ENCODE measurements at regions not wholly inside any gene's neighbourhood (a gene's known extent, or its start where the extent isn't known, plus 50 kb on each side); places are given as distances from the start of the nearest gene placed in this dataset.

DNA sequence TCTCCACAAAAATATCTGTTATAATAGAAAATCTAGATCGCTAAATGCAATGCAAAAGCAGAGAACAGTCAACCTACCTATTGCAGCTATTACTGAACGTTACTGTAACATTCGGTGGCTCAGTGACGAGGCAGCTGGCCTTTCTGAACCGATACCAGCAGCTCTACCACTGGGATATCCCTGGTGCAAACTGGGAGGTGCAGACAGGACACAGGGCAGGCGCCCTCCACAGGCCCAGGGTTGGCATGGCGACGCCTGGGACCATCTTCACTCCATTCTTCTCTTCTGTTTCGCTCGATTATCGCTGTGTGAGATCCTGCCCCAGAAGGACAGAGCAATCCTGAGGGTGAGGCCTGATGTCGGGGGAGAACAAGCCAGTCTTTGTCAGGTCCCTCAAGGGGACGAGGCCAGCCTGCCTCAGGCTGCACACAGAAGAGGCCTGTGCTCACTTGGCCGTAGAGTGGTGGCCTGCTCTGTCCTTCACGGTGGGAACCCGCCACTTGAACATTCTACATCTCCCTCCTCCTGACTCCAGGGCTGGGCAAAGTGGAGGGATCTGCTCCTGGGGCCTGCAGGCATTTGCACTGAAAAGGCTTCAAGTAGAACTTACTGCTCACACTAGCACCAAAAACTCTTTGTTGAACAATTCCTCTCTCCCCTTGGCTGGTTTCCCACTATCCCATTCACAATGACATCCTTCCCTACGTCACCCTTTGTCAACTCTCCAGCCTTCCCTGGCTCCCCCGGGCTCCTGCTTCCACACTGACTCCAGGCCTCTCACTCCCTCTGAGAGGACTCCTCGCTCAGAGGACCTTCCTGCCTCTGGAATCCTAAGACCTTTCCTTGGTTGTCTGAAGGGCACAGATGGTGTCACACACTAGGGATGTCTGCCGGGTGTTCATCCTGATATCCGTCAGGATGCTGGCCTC is 49.7 kb downstream of the CYRIA start:
- no peak overlapping the region for H3K27ac ChIP-seq
- DNase-seq (ENCODE audit: low read depth, low spot score) = no peak

DNA sequence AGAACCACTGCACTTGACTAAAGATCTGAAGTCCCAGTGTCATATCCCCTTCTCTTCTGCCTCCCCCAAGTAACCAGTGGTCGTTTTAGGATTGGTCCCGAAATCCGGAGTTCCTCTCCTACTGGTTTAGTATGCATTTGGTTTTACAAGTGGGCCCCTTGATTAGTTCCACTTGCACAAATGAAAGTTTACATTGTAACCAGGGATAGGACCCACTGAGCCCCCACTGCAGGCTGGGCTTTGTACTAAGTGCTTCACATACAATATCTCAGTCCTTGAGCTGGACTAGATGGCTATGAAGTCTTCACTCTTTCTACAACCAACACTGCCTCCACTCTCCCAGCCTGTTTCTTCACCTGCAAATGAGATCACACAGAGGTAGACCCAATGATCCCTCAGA is 50.4 kb downstream of the CYRIA start:
- no peak for DNase-seq (ENCODE audit: low read depth, low spot score)
- H3K27ac ChIP-seq = no peak overlapping the region

DNA sequence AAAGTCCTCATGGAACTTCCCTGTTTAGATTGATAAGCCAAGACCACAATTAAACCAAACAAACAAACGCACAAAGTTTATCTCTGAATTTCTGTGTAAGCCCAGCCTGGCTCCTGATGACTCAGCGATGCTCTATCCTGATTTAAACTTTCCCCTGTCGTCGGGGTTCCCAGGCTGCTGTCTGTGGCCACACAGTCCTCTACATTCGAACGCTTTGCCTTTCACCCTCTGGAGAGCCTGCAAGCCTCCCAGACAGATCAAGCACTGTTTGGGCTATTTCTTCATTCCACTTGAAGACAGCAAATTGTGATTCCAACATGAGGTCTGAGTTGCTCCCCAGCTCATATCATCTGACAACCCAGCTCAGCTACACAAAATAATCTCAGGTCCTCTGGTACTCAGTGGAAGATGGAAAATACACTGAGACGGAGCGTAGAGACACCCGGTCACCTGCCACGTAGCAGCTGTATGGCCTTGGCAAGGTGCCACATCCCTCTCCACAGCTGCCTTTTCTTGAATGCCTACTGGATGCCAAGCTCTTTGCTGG is 51.2 kb downstream of the CYRIA start:
- H3K27ac ChIP-seq = no peak overlapping the region
- DNase-seq (ENCODE audit: low read depth, low spot score) = no peak

DNA sequence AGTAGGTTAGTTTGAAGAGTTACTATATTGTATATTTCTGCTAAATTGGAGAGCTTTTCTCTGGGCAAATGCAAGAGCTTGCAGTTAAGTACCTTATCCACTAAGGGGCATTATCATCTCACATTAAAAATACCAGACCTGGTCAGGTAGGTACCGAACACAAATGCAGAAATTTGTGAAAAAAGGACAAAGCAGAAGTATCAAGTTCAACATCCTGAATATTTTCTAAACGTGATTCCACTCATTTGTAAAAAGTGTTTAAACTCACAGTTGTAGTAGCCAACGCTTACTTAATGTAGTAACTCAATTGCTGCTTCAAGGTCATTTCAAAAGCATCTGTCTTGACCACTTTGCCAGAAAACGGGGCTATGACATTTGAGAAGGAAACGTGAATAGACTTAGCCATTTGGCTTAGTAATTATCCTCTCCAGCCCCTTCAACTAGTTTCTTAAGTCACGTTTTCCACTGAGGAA is 52.1 kb downstream of the CYRIA start:
- H3K27ac ChIP-seq = no peak overlapping the region
- no peak for DNase-seq (ENCODE audit: low read depth, low spot score)

DNA sequence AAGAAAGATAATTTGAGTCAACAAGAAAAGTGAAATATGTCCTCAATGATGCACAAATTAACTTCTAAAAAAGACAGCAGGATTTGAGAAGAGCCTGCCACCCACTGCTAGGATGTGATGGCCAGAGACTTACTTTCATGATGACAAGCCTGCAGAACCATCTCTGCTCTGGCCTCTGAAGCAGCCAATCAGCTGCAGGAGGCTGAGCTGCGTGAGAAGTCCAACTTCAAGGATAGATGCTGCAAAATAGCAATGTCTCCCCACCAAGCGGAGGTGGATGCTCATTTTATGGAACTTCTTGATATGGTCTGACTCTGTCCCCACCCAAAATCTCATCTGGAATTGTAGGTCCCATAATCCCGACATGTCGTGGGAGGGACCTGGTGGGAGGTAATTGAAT is 53.1 kb downstream of the CYRIA start:
- no peak overlapping the region for H3K27ac ChIP-seq
- no peak for DNase-seq (ENCODE audit: low read depth, low spot score)

DNA sequence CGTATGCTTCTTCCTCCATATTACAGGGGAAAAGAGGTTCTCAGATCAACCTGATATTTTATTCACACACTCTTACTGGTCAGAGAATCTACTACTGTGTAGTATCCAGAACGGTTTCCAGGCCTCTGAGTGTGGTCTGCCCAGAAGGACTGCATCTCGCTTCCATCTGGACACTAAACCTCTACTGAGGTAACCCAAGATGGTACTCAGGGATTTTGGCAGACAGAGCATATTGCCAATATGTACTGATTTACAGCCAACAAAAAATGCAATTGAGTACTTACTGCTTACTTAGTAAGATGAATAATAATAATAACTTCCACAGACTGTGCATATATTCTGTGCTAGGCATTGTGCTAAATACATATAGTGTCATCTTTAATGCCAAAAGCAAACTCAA is 55.8 kb downstream of the CYRIA start:
- DNase-seq (ENCODE audit: low read depth, low spot score) = no peak
- H3K27ac ChIP-seq = no peak overlapping the region

DNA sequence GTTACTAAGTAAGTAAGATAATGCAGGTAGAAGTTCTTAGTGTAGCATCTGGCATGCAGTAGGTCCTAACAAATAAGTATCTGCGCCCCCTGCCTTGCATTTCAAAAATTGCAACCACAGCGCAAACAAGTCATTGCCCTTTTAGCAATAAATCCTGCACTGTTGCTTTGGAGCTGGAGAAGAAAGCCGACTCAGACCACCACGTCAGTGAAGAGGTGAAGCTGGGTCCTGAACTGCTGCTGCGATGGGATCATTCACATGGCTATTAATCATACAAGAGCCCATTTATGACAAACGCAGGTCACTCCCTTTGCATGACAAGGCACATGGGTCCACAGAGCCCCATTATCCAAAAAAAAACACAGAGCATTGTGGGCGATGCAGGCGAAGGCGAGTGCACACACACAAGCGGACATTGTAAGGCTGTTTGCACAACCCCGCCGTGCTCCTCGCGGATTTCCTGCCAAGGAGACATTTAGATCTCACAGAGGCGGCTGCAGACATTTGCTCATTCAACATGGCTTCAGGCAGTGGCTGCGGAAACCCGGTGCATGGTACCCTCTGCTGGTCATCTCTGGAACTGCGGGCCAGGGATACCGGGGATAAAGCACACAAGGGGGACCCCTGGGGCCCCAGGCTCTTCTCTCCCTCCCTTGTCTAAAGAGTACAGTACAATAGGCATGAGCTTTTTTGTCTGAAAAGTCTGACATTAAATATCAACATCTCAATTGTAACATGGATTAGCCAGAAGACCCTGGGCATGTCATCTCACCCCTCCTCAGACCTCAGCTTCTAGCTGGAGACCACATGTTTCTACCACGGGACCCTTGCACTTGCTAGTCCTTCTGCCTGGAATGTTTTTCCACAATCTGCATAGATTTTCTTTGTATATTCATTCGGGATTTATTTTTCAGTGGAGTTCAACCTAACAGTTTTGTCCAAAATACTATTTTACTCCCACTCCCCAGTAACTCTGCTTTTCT is 56.7 kb downstream of the CYRIA start:
- no peak overlapping the region for H3K27ac ChIP-seq
- peak; percentile 24 for DNase-seq (ENCODE audit: low read depth, low spot score)

DNA sequence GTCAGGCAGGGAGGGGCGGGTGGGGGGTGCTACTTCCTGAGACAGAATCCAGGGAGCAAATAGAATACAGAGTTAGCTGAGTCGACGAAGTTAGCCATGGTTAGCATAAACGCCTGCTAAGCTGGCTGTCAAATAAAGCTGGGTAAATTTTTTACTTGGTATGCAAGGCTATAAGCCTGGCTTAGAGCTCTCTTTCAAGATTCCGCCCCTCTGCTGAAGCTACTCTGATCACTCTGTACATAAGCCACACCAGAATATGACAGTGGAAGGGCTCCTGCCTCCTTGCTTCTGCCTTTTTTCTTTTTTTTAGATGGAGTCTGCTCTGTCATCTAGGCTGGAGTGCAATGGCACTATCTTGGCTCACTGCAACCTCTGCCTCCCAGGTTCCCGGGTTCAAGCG is 58.3 kb downstream of the CYRIA start:
- H3K27ac ChIP-seq = no peak overlapping the region

DNA sequence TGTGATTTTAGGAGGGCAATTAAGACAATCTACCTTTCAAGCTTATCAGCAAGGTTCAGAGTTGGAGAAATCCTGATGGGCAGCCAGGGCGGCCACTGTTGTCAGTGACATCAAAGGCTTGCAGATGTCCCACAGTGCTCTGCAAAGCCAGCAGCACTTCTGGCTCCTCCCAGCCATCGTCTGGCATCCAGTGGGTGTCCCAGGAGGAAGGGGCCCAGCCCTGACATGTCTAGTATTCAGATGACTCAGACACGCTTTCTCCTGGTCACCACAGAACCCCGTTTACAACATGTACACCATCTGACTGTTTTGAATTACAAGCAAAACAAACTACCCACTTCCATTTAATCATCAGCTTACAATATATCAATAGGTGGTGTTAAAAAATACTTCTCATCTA is 61.4 kb downstream of the CYRIA start:
- no peak overlapping the region for H3K27ac ChIP-seq
- peak; percentile 56 for DNase-seq (ENCODE audit: low read depth, low spot score)

More for the DNA sequence above, 58.3 kb downstream of the CYRIA start:
- DNase-seq (ENCODE audit: low read depth, low spot score) = no peak

DNA sequence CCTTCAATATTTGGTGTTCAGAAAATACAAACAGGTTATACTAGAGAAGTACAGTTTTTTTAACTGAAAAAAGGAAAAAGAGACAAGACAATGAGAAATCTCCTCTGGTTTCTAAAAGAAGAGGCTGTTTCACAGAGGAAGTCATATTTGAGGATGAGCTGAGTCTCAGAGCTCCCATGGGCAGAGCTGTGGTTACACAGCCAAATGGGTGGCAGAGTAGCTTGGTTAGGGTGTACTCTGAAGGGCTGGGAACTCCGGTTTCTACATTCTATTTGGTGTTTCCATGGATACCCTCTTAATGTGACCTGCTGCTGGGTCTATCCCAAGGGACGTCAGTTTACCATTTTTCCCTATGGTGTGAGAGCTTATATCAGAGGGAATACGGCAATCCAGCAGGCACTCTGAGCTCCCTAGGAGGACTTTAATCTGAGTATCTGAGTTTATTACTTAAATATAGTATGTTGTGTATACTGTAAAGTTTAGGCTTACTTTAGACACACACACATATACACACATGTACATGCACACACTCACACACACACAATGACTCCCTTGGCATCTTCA is 74.2 kb downstream of the CYRIA start:
- no peak overlapping the region for H3K27ac ChIP-seq
- no peak for DNase-seq (ENCODE audit: low read depth, low spot score)

DNA sequence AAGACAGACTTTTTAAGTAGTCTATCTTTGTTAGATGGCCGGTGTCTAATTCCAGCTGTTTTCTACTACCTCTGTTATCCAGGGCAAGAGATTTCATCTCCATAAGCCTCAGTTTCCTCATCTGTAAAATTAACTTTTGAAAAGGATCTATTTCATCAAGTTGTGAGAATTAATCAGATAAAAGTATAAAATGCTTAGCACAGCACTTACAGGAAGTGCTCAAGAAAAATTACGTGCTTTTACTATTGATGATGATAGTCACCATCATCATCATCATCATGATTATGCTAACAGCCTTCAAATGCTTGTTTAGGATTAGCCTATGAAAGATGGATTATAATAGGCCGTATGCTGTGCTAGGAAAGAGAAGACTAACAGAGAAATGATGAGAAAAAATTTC is 76.2 kb downstream of the CYRIA start:
- no peak overlapping the region for H3K27ac ChIP-seq
- DNase-seq (ENCODE audit: low read depth, low spot score) = no peak

DNA sequence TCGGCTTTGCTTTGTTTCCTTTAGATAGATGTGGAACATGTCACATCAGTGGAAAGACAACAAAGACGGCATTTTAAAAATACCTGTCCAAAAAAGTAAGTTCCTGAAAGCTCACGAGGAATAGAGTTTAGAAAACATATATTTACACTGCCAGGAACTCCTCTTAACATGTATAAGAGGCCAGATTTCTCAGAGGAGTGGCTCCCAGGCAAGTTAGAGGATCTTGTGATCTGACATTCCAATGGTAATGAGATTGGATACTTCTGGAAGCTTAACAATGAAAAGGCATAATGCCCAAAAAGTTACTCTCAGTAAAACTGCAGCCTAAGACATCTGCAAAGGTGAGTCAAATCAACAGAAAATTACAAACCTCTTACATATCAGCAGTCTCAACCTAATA is 77.1 kb downstream of the CYRIA start:
- no peak overlapping the region for H3K27ac ChIP-seq
- DNase-seq (ENCODE audit: low read depth, low spot score) = no peak

DNA sequence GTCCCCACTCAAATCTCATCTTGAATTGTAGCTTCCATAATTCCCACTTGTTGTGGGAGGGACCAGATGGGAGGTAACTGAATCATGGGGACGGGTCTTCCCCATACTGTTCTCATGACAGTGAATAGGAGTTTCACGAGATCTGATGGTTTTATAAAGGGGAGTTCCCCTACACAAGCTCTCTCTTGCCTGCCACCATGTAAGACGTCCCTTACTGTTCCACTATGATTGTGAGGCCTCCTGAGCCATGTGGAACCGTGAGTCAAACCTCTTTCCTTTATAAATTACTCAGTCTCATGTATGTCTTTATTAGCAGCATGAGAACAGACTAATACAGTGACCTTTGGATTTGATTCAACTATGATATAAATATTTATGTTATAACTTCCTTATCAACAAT is 78.0 kb downstream of the CYRIA start:
- DNase-seq (ENCODE audit: low read depth, low spot score) = no peak
- no peak overlapping the region for H3K27ac ChIP-seq

DNA sequence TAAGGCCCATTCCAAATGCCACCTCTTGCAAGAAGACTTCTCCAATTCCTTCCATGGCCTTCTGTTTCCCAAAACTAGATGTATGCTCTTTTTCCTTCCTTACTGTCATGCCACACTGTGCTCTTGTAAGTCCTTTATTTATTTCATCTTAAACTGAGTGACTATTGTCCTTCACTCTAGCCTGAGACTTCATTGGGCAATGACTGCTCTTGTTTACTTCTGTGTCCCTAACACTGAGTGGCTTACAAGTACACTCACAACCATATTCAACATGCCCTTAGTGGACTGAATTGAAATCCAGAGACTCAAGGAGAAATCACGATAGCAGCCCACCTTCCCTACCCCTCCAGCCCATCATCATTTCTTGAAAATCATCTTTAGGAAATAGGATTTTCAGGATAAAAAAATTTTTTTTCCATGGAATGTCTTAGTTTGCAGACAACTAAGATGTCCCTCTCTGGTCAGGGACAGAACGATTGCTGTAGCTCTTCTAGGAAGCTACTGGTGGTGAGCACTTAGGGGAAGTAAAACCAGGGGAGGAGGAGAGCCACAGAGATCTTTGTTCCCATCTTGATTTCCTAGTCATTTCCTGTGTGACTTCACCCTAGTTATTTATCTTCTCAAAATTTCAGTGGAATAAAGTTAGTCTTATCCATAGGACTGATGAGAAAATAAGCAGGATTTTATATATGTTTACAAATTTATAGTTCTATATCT is 80.7 kb downstream of the CYRIA start:
- H3K27ac ChIP-seq = no peak overlapping the region

DNA sequence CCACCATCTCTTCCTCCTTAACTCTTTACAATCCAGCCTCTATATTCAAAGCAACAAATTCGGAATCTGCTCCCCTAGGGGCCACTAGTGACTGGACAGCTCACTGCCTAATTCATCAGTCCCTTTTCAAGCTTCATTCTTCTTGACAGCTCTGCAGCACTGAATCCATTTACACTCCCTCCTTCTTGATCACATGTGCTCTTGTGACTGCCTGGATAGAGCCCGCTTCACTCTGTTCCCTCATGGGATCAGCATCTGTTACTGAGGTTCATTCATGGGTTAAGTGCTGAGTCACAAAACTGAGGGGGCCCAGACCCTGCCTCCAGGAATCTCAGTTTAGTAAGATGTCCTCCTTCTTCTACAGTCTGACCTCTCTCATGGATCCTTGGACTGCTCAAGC is 81.5 kb downstream of the CYRIA start:
- H3K27ac ChIP-seq = no peak overlapping the region
- DNase-seq (ENCODE audit: low read depth, low spot score) = no peak

More for the DNA sequence above, 80.7 kb downstream of the CYRIA start:
- DNase-seq (ENCODE audit: low read depth, low spot score) = no peak

DNA sequence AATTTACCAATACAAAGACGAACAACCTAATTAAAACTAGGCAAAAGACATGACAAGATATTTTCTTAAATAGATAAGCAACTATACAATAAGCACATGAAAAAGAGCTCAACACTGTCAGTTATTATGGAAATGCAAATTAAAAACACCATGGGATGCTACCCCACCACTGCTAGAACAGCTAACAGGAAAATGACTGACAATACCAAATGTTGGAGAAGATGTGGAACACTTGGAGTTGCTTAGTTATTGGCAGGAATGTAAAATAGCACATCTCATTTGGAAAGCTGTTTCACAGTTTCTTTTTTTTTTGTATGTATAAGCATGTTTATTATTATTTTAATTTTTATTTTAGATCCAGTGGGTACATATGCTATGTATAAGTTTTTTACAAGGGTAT is 84.4 kb downstream of the CYRIA start:
- H3K27ac ChIP-seq = no peak overlapping the region
- DNase-seq (ENCODE audit: low read depth, low spot score) = no peak

DNA sequence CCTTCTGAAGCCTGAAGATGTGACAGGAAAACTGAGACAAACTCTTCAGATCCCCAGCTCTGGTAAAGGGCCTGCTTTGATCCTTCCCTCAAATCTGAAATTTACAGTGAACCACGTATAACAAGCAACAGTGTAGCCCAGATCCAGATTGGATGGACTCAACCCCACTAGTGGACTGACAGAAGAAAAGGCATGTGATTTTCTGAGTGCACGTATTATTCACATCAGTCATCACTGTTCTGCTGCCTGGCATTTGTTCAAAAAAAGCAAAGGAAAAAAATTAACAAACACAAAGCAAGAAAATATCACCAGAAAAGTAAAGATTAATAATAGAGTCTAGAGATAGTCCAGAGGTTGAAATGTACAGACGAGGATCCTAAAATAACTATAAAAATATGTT is 87.6 kb downstream of the CYRIA start:
- no peak overlapping the region for H3K27ac ChIP-seq
- DNase-seq (ENCODE audit: low read depth, low spot score) = no peak

DNA sequence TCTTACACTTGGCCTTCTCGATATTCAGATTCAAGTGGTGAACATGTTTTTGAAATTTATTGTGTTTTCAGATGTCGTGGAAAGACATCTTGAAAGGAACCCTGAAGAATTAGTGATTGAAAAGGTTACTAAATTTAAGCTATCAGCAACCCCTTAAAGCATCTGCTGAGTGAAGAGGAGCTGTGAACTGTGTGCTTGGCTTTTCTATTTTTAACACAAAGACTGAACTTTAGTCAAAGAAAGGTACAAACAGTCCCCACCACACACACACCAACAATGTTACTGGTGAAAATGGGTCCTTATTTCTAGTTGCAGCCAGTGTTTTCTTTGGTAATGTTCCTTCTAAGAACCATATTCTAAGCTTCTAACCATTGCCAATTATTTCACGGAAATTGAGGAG is 95.1 kb downstream of the CYRIA start:
- no peak overlapping the region for H3K27ac ChIP-seq
- DNase-seq (ENCODE audit: low read depth, low spot score) = no peak

DNA sequence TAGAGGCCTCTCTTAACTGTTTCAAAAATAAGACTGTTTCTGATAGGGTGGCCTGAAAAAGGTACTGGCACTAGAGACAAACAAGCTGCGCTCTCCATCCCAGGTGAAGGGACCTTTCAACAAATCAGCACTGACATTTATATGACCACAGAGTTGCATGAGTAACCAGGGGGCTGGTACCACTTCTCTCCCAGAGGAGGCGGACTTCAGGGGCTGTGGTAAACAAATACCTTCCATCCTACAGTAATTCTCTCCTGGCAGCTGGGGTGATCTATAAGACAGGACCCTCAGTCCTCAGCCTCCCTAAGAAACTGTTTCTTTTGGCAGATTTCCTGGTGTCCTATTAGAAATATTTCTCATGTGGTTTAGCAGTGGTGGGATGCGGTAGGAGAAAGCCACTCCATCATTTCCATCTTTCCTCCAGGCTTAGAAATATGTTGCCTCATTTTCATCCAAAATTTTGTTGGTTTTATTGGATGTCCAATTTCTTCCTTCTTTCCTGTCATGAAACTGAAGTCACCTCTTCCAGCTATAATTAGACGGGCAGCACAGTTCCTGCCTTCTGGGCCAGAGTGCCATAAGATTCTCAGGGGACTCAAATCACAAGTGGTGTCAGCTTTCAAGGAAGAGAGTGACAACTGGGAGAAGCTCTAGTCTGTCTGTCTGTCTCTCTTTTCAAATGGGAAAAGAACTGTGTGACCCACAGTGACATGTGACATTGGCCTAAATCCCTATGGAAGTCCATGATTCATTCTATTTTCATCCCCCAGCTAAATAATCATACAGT is 96.4 kb downstream of the CYRIA start:
- H3K27ac ChIP-seq = no peak overlapping the region
- no peak for DNase-seq (ENCODE audit: low read depth, low spot score)
